Spleen (tissue), 7 donors: ENCODE measurements at regions not wholly inside any gene's neighbourhood (a gene's known extent, or its start where the extent isn't known, plus 50 kb on each side); places are given as distances from the start of the nearest gene placed in this dataset.

Experiments used
- CTCF ChIP-seq, 11 experiments: fragments of 200-600 bp in 7 of 11; fragments of 450-650 bp in 4 of 11; sonication (generic) in 4 of 11; IDR thresholded peaks in 8 of 11; conservative IDR thresholded peaks in 3 of 11; 1 replicate in 7 of 11; 2 replicates in 4 of 11; pipeline versions ENCODE4 v1.4.0 to v1.8.0; 2016 to 2021; ENCODE audit warnings: antibody characterized with exemption in 11 of 11, inconsistent platforms in 4 of 11, mild to moderate bottlenecking in 1 of 11
- POLR2A ChIP-seq, 3 donors: fragments of 450-650 bp; IDR thresholded peaks; one replicate each; pipeline ENCODE4 v1.5.1; 2017; ENCODE audit warnings: antibody characterized with exemption in 3 of 3, mild to moderate bottlenecking in 1 of 3
- POLR2AphosphoS5 ChIP-seq, 3 donors: sonication (generic); formaldehyde crosslinking; IDR thresholded peaks; one replicate each; pipeline ENCODE4 v1.5.1; 2017; ENCODE audit warnings: antibody characterized with exemption in 3 of 3
- donor health status: DM: no; HTN: no; CAD: no; lungs with moderate emphysema.
- donor health status: DM: no; HTN: no; CAD: no.
- donor health status: DM: no; HTN: no; CAD: no.

- TF ChIP-seq CTCF (IDR thresholded peaks at IDR 0.05 in 8 of 11, conservative IDR thresholded peaks at IDR 0.05 in 3 of 11) (no peak), POLR2A (IDR thresholded peaks at IDR 0.05) (no peak), POLR2AphosphoS5 (IDR thresholded peaks at IDR 0.05) (no peak)
Measured at GRCh38 chr15:70427167-70428120, 329.7 kb upstream of the TLE3 start.
